ENCODE measurements at regions not wholly inside any gene's neighbourhood (a gene's known extent, or its start where the extent isn't known, plus 50 kb on each side); places are given as distances from the start of the nearest gene placed in this dataset.

DNA sequence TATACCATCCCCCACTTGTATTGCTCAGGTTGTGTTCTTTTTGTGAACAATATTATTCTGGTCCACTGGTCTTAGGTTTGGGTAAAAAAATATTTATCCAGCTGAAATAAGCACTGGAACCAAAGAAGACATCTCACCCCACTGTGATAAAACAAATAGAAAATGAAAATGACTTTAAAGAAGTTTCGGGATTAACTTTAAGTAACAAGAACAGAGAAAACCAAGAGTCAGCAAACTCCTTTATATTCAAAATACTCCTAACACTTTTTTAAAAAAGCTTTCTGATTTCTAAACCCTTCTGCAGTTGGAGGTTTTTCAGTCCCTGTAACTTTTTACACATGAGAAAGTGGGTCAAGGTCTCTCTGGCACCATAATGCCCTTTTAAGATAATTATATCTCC lies 273.9 kb upstream of the CDH10 start:
- DNase-seq (ENCODE audit: low read depth), result no peak
- H3K4me3 ChIP-seq (ENCODE audit: control insufficient read depth, low read depth, low read length), result no peak overlapping the region
- TF ChIP-seq, protein P1, sequence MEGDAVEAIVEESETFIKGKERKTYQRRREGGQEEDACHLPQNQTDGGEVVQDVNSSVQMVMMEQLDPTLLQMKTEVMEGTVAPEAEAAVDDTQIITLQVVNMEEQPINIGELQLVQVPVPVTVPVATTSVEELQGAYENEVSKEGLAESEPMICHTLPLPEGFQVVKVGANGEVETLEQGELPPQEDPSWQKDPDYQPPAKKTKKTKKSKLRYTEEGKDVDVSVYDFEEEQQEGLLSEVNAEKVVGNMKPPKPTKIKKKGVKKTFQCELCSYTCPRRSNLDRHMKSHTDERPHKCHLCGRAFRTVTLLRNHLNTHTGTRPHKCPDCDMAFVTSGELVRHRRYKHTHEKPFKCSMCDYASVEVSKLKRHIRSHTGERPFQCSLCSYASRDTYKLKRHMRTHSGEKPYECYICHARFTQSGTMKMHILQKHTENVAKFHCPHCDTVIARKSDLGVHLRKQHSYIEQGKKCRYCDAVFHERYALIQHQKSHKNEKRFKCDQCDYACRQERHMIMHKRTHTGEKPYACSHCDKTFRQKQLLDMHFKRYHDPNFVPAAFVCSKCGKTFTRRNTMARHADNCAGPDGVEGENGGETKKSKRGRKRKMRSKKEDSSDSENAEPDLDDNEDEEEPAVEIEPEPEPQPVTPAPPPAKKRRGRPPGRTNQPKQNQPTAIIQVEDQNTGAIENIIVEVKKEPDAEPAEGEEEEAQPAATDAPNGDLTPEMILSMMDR (conservative IDR thresholded peaks at IDR 0.05; ENCODE audit: control insufficient read depth, insufficient read depth, low read depth, low read length), result no peak

DNA sequence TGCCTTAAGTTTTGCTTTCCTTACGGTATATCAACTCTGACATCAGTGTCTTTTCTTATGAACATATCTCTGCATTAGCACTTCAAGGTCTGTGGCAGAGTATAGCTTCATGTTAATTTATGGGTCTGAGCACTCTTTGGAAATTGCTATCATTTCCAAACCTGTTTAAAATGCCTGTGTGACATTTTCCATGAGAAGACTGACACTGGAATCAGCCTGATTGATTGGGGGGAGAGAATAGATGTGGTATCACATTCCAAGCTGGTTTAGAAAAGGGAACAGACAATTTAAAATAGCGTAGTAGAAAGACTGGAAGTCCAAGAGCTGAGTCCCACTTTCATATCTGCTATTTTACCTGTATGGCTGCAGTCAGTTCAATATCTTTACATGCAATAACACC lies 272.1 kb upstream of the CDH10 start:
- DNase-seq (ENCODE audit: low read depth), result no peak
- TF ChIP-seq, protein P1 (conservative IDR thresholded peaks at IDR 0.05; ENCODE audit: control insufficient read depth, insufficient read depth, low read depth, low read length), result no peak
- H3K4me3 ChIP-seq (ENCODE audit: control insufficient read depth, low read depth, low read length), result no peak overlapping the region

DNA sequence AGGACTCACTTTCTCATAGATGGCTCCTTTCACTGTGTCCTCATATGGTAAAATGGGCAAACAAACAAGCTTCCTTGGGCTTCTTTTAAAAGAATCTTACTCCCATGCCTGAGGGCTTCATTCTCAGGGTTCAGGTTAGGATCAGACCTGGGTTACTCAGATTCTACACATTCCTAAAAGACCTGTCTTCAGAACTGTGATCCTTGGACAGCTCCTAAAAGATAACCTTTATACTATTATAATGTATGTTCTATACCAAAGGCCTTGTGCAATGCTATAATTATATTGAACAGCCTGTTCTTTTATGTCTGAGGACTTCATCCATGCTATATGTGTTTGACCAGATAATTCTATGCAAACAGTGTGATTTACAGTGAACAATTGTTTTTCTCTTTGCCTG lies 264.4 kb upstream of the CDH10 start:
- DNase-seq (ENCODE audit: low read depth), result no peak
- TF ChIP-seq, protein P1 (conservative IDR thresholded peaks at IDR 0.05; ENCODE audit: control insufficient read depth, insufficient read depth, low read depth, low read length), result no peak
- no peak overlapping the region for H3K4me3 ChIP-seq (ENCODE audit: control insufficient read depth, low read depth, low read length)

DNA sequence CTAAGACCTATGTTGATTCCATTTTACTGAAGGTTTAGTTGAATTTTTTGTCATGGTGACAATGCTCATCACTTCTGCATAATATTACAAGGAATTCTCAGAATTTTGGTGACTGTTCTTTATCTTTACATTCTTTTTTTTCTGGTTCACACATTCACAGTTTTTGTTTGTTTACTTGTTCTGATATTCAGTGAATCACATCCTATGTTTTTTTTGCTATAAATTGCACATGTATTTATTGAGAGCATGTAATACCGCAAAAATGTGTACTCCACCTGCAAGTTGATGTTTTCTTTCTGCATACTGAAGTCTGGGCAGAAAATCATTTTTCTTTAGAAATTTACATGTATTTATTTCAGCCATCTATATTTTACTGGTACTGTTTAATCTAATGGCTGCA lies 261.9 kb upstream of the CDH10 start:
- no peak for DNase-seq (ENCODE audit: low read depth)
- no peak overlapping the region for H3K4me3 ChIP-seq (ENCODE audit: control insufficient read depth, low read depth, low read length)
- TF ChIP-seq, protein P1 (conservative IDR thresholded peaks at IDR 0.05; ENCODE audit: control insufficient read depth, insufficient read depth, low read depth, low read length), result no peak

DNA sequence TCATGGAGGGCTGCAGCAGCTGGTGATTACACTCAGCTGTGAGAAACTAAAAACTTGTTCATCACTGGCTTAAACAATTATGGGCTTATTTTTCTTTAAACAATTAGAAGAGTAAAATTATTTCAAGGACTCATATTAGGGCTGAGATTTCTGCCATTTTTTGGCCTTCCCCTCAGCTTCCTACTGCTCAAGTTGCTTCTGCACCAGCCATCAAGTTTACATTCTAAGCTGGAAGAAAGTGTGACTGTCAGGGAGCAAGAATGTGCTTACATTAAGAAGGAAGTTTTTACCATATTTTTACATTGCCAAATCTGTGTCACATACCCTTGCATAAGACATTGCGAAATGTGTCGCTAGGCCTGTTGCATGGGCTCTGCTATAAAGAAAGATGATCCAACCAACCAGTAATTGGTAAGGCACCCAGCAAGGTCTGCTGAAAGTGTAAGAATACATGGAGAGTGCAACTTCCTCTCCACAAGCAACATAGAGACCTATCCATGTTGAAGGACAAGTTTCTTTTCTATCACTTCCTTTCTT lies 260.3 kb upstream of the CDH10 start:
- TF ChIP-seq, protein P1 (conservative IDR thresholded peaks at IDR 0.05; ENCODE audit: control insufficient read depth, insufficient read depth, low read depth, low read length), result no peak
- DNase-seq (ENCODE audit: low read depth), result no peak
- H3K4me3 ChIP-seq (ENCODE audit: control insufficient read depth, low read depth, low read length), result no peak overlapping the region

DNA sequence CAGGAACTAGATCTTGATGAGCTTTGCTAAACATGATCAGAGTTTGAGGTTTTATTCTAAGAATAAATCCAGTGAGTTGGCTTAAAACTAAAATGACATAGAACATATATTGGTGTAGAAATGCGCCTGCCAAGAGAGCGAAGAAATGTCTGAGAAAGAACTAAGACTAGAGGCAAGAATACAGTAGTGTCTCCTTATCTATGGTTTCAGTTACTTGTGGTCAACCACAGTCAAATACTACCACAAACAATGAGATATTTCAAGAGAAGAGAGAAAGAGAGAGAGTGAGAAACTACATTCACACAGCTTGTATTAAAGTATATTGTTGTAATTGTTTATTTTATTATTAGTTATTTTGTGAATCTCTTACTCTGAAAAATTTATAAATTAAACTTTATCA lies 254.4 kb upstream of the CDH10 start:
- TF ChIP-seq, protein P1 (conservative IDR thresholded peaks at IDR 0.05; ENCODE audit: control insufficient read depth, insufficient read depth, low read depth, low read length), result no peak
- H3K4me3 ChIP-seq (ENCODE audit: control insufficient read depth, low read depth, low read length), result no peak overlapping the region
- no peak for DNase-seq (ENCODE audit: low read depth)

DNA sequence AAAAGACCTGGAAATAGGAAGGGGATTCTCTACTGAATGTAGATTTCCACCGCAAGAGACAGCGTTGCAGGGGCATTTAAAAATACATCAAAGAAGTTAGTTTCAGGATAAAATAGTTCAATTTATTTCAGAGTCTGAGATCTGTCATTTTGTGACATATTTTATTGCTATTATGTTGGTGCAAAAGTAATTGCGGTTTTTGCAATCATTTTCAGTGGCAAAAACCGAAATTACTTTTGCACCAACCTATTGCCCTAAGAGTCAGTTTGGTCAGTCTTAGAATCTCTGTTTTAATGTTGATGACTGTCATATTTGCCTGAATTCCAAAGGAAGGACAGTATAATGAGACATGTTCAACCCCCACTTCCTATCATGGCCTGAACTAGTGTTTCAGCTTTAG lies 219.5 kb upstream of the CDH10 start:
- TF ChIP-seq, protein P1 (conservative IDR thresholded peaks at IDR 0.05; ENCODE audit: control insufficient read depth, insufficient read depth, low read depth, low read length), result no peak
- no peak overlapping the region for H3K4me3 ChIP-seq (ENCODE audit: control insufficient read depth, low read depth, low read length)
- DNase-seq (ENCODE audit: low read depth), result no peak

Data from fibroblast of mammary gland (primary cell).